HEK293 (cell line): ENCODE measurements at regions not wholly inside any gene's neighbourhood (a gene's known extent, or its start where the extent isn't known, plus 50 kb on each side); places are given as distances from the start of the nearest gene placed in this dataset.

Source experiments
- CTCF ChIA-PET: fragments of 350-600 bp; formaldehyde crosslinking; extraction: SDS; loops from one replicate; lab custom pipeline; 2021; ENCODE audit warnings: antibody characterized with exemption; lab: Yijun Ruan, JAX
- POLR2A ChIA-PET: fragments of 300-600 bp; formaldehyde crosslinking; extraction: SDS; loops from one replicate; lab custom pipeline; 2020; ENCODE audit warnings: antibody characterized with exemption, inconsistent platforms; lab: Yijun Ruan, JAX
- H3K27ac ChIP-seq: fragments of 200-500 bp; sonication (Bioruptor generic); 2 replicates; pipeline ENCODE4 v1.5.1; 2014; ENCODE audit warnings: low read depth, low read length, control low read depth, inconsistent platforms; ENCODE audit errors: extremely low read depth
- H3K36me3 ChIP-seq, 2 experiments: fragments of 200-500 bp in 1 of 2; sonication (Bioruptor generic) in 1 of 2; 1 replicate in 1 of 2; 2 replicates in 1 of 2; pipeline ENCODE4 v1.5.1; 2014 to 2017; ENCODE audit warnings: inconsistent platforms in 2 of 2, low read length in 2 of 2; ENCODE audit not compliant: control insufficient read depth in 2 of 2, insufficient read depth in 1 of 2
- H3K4me1 ChIP-seq: fragments of 200-500 bp; sonication (Bioruptor generic); 2 replicates; pipeline ENCODE4 v1.5.1; 2014; ENCODE audit warnings: mild to moderate bottlenecking, low read length, inconsistent platforms; ENCODE audit not compliant: control insufficient read depth, insufficient read depth
- H3K4me3 ChIP-seq: 2 replicates; pipeline ENCODE4 v1.5.1; 2011; ENCODE audit warnings: low read depth, mild to moderate bottlenecking, control low read depth, low read length, moderate library complexity
- H3K9me3 ChIP-seq: fragments of 200-500 bp; sonication (Bioruptor generic); 2 replicates; pipeline ENCODE4 v1.5.1; 2014; ENCODE audit warnings: low read depth, low read length, inconsistent platforms; ENCODE audit not compliant: control insufficient read depth, insufficient read depth
- EGR2 ChIP-seq: fragments of 450-650 bp; formaldehyde crosslinking; IDR thresholded peaks from 2 replicates; pipeline ENCODE4 v1.5.1; 2016; ENCODE audit warnings: low read depth, missing biosample characterization, missing genetic modification characterization
- ELK4 ChIP-seq: IDR thresholded peaks from 2 replicates; pipeline ENCODE4 v1.6.1; 2011; ENCODE audit warnings: mild to moderate bottlenecking, low read depth, low read length, borderline replicate concordance
- GLI4 ChIP-seq: fragments of 450-650 bp; formaldehyde crosslinking; IDR thresholded peaks from 2 replicates; pipeline ENCODE4 v1.5.1; 2016; ENCODE audit warnings: missing biosample characterization, missing genetic modification characterization
- MEIS1 ChIP-seq: sonication (generic); formaldehyde crosslinking; IDR thresholded peaks from 2 replicates; pipeline ENCODE4 v1.8.1; 2022; ENCODE audit warnings: missing genetic modification reagents, mild to moderate bottlenecking, borderline replicate concordance
- PRDM1 ChIP-seq: fragments of 450-650 bp; formaldehyde crosslinking; IDR thresholded peaks from 2 replicates; pipeline ENCODE4; 2016; ENCODE audit warnings: missing biosample characterization, missing genetic modification characterization
- SP7 ChIP-seq: fragments of 450-650 bp; formaldehyde crosslinking; IDR thresholded peaks from 2 replicates; pipeline ENCODE4 v1.5.1; 2016; ENCODE audit warnings: missing biosample characterization, missing genetic modification characterization
- ZNF146 ChIP-seq: fragments of 450-650 bp; formaldehyde crosslinking; IDR thresholded peaks from 2 replicates; pipeline ENCODE4 v1.5.1; 2016; ENCODE audit warnings: missing biosample characterization, missing genetic modification characterization
- ZNF175 ChIP-seq: fragments of 450-650 bp; formaldehyde crosslinking; IDR thresholded peaks from 2 replicates; pipeline ENCODE4 v1.5.1; 2016; ENCODE audit warnings: missing biosample characterization, missing genetic modification characterization
- ZNF18 ChIP-seq: fragments of 450-650 bp; formaldehyde crosslinking; IDR thresholded peaks from 2 replicates; pipeline ENCODE4 v1.5.1; 2016; ENCODE audit warnings: missing biosample characterization, missing genetic modification characterization
- ZNF214 ChIP-seq: fragments of 450-650 bp; formaldehyde crosslinking; IDR thresholded peaks from 2 replicates; pipeline ENCODE4 v1.5.1; 2017; ENCODE audit warnings: missing biosample characterization, mild to moderate bottlenecking, missing genetic modification characterization, borderline replicate concordance
- ZNF239 ChIP-seq: fragments of 450-650 bp; formaldehyde crosslinking; IDR thresholded peaks from 2 replicates; pipeline ENCODE4 v1.5.1; 2016; ENCODE audit warnings: missing biosample characterization, missing genetic modification characterization
- ZNF24 ChIP-seq: fragments of 450-650 bp; formaldehyde crosslinking; IDR thresholded peaks from 2 replicates; pipeline ENCODE4 v1.5.1; 2016; ENCODE audit warnings: missing biosample characterization, missing genetic modification characterization
- ZNF26 ChIP-seq: fragments of 450-650 bp; formaldehyde crosslinking; IDR thresholded peaks from 2 replicates; pipeline ENCODE4 v1.5.1; 2016; ENCODE audit warnings: missing biosample characterization, missing genetic modification characterization
- ZNF266 ChIP-seq: fragments of 450-650 bp; formaldehyde crosslinking; IDR thresholded peaks from 2 replicates; pipeline ENCODE4 v1.5.1; 2016; ENCODE audit warnings: missing biosample characterization, missing genetic modification characterization, low read depth
- ZNF341 ChIP-seq: fragments of 450-650 bp; formaldehyde crosslinking; IDR thresholded peaks from 2 replicates; pipeline ENCODE4; 2016; ENCODE audit warnings: low read depth, missing biosample characterization, missing genetic modification characterization
- ZNF354C ChIP-seq: fragments of 450-650 bp; formaldehyde crosslinking; IDR thresholded peaks from 2 replicates; pipeline ENCODE4 v1.5.1; 2016; ENCODE audit warnings: missing biosample characterization, missing genetic modification characterization, low read depth, borderline replicate concordance
- ZNF366 ChIP-seq: fragments of 450-650 bp; formaldehyde crosslinking; conservative IDR thresholded peaks from 2 replicates; pipeline ENCODE4 v1.5.1; 2016; ENCODE audit warnings: missing biosample characterization, missing genetic modification characterization
- ZNF398 ChIP-seq: fragments of 450-650 bp; formaldehyde crosslinking; IDR thresholded peaks from 2 replicates; pipeline ENCODE4 v1.5.1; 2017; ENCODE audit warnings: missing biosample characterization, missing genetic modification characterization
- ZNF423 ChIP-seq: fragments of 450-650 bp; formaldehyde crosslinking; IDR thresholded peaks from 2 replicates; pipeline ENCODE4 v1.5.1; 2016; ENCODE audit warnings: missing biosample characterization, missing genetic modification characterization
- ZNF433 ChIP-seq: fragments of 450-650 bp; formaldehyde crosslinking; IDR thresholded peaks from 2 replicates; pipeline ENCODE4 v1.5.1; 2016; ENCODE audit warnings: missing biosample characterization, missing genetic modification characterization, low read depth
- ZNF501 ChIP-seq: fragments of 450-650 bp; formaldehyde crosslinking; IDR thresholded peaks from 2 replicates; pipeline ENCODE4 v1.5.1; 2016; ENCODE audit warnings: missing biosample characterization, missing genetic modification characterization
- ZNF510 ChIP-seq: fragments of 450-650 bp; formaldehyde crosslinking; IDR thresholded peaks from 2 replicates; pipeline ENCODE4 v1.5.1; 2018; ENCODE audit warnings: mild to moderate bottlenecking, missing genetic modification characterization, missing biosample characterization; ENCODE audit not compliant: insufficient replicate concordance
- ZNF514 ChIP-seq: fragments of 450-650 bp; formaldehyde crosslinking; IDR thresholded peaks from 2 replicates; pipeline ENCODE4 v1.5.1; 2016; ENCODE audit warnings: missing biosample characterization, missing genetic modification characterization
- ZNF521 ChIP-seq: fragments of 450-650 bp; formaldehyde crosslinking; IDR thresholded peaks from 2 replicates; pipeline ENCODE4 v1.5.1; 2017; ENCODE audit warnings: missing biosample characterization, mild to moderate bottlenecking, missing genetic modification characterization
- ZNF529 ChIP-seq: fragments of 450-650 bp; formaldehyde crosslinking; IDR thresholded peaks from 2 replicates; pipeline ENCODE4 v1.5.1; 2017; ENCODE audit warnings: missing genetic modification characterization, missing biosample characterization; ENCODE audit not compliant: insufficient replicate concordance
- ZNF549 ChIP-seq: fragments of 450-650 bp; IDR thresholded peaks from 2 replicates; pipeline ENCODE4 v1.5.1; 2018; ENCODE audit warnings: missing biosample characterization, missing genetic modification characterization, mild to moderate bottlenecking, inconsistent platforms, moderate library complexity
- ZNF658 ChIP-seq: fragments of 450-650 bp; formaldehyde crosslinking; IDR thresholded peaks from 2 replicates; pipeline ENCODE4; 2016; ENCODE audit warnings: missing biosample characterization, missing genetic modification characterization
- ZNF777 ChIP-seq: fragments of 450-650 bp; formaldehyde crosslinking; IDR thresholded peaks from 2 replicates; pipeline ENCODE4 v1.5.1; 2017; ENCODE audit warnings: missing biosample characterization, missing genetic modification characterization, borderline replicate concordance
- ZNF837 ChIP-seq: fragments of 450-650 bp; formaldehyde crosslinking; IDR thresholded peaks from 2 replicates; pipeline ENCODE4 v1.5.1; 2016; ENCODE audit warnings: missing biosample characterization, missing genetic modification characterization
- ZSCAN4 ChIP-seq: fragments of 450-650 bp; formaldehyde crosslinking; IDR thresholded peaks from 2 replicates; pipeline ENCODE4 v1.5.1; 2017; ENCODE audit warnings: missing biosample characterization, missing genetic modification characterization

GRCh38 chr3:171967137-171967783 is 72.1 kb upstream of the FNDC3B start (continued):
- TF ChIP-seq ZNF777 (tag by site-specific recombination): no peak
- no peak for TF ChIP-seq ZNF24
- TF ChIP-seq ZNF837 (tag by site-specific recombination): no peak
- no peak for TF ChIP-seq ZNF354C
- TF ChIP-seq ZNF214 (tag by site-specific recombination): no peak
- no peak for TF ChIP-seq GLI4
- peak; percentile 47 for TF ChIP-seq PRDM1 (tag by site-specific recombination)
- TF ChIP-seq EGR2 (tag by site-specific recombination): no peak
- no peak for TF ChIP-seq ZNF501 (tag by site-specific recombination)
- no peak for TF ChIP-seq ZNF26 (tag by site-specific recombination)

GRCh38 chr3:171967932-171968678 is 71.3 kb upstream of the FNDC3B start:
- no peaks in the 10 kb centered on the region for H3K9me3 ChIP-seq
- no peaks in the 10 kb centered on the region for H3K4me1 ChIP-seq
- CTCF ChIA-PET: interaction anchor here (0.5 kb wide), 1 partner anchor 350 kb away, joined by 3 read pairs; no protein-coding TSS in a partner anchor
- TF ChIP-seq ZNF433 (tag by site-specific recombination): no peak
- TF ChIP-seq ZNF510: no peak
- TF ChIP-seq ZSCAN4 (tag by site-specific recombination): peak; percentile 92
- TF ChIP-seq ELK4: no peak
- TF ChIP-seq ZNF175: no peak
- 0 out of 2 replicates have a peak, but pooled peaks have one; percentile 24 for TF ChIP-seq ZNF398
- TF ChIP-seq SP7: no peak
- no peak for TF ChIP-seq ZNF239 (tag by site-specific recombination)
- no peak for TF ChIP-seq ZNF266
- TF ChIP-seq ZNF514: no peak
- no peak for TF ChIP-seq PRDM1 (tag by site-specific recombination)
- 0 out of 2 replicates have a peak, but pooled peaks have one; percentile 32 for TF ChIP-seq ZNF658
- no peak for TF ChIP-seq MEIS1 (CRISPR knock-in tag)
- TF ChIP-seq ZNF366 (tag by site-specific recombination): no peak
- no peak for TF ChIP-seq ZNF549 (tag by site-specific recombination)
- no peak for TF ChIP-seq ZNF146 (tag by site-specific recombination)
- no peak for TF ChIP-seq ZNF341
- TF ChIP-seq ZNF529 (tag by site-specific recombination): no peak
- TF ChIP-seq ZNF521 (tag by site-specific recombination): no peak
- TF ChIP-seq ZNF18: no peak
- TF ChIP-seq ZNF423: no peak

More at GRCh38 chr3:171967932-171968678, 71.3 kb upstream of the FNDC3B start:
- POLR2A ChIA-PET: no interaction called here
- Histone ChIP-seq H3K36me3 (no peaks in the 10 kb centered on the region), H3K4me3 (no peak overlapping the region), H3K27ac (no peak overlapping the region)
